Activated naive CD4-positive, alpha-beta T cell treated with anti-CD3 and anti-CD28 coated beads for 36 hours (primary cell): ENCODE measurements at regions not wholly inside any gene's neighbourhood (a gene's known extent, or its start where the extent isn't known, plus 50 kb on each side); places are given as distances from the start of the nearest gene placed in this dataset.

ENCODE experiments used
- CTCF ChIA-PET: fragments of 350-600 bp; sonication (Branson Sonifier 250); formaldehyde crosslinking; loops from one replicate; lab custom pipeline; 2021; ENCODE audit warnings: antibody characterized with exemption; lab: Charles Lee
- DNase-seq: peaks from one replicate; pipeline ENCODE4 v3.0.0-alpha.2; 2020
- H3K27ac Mint-ChIP-seq: one replicate; pipeline ENCODE4 v1.8.0; 2021; ENCODE audit warnings: mild to moderate bottlenecking, mixed read lengths
- H3K27me3 Mint-ChIP-seq: one replicate; pipeline ENCODE4 v1.8.0; 2021; ENCODE audit warnings: low read depth, mixed read lengths
- H3K36me3 Mint-ChIP-seq: one replicate; pipeline ENCODE4 v1.8.0; 2021; ENCODE audit warnings: low read depth, mixed read lengths
- H3K4me1 Mint-ChIP-seq: one replicate; pipeline ENCODE4 v1.8.0; 2021; ENCODE audit warnings: low read depth, mixed read lengths
- H3K4me3 Mint-ChIP-seq: one replicate; pipeline ENCODE4 v1.8.0; 2021; ENCODE audit warnings: mild to moderate bottlenecking, moderate library complexity, mixed read lengths
- H3K9me3 Mint-ChIP-seq: one replicate; pipeline ENCODE4 v1.8.0; 2021; ENCODE audit warnings: mixed read lengths
- intact Hi-C: fragments of 100-400 bp; cut with micrococcal nuclease; formaldehyde crosslinking; loops from one replicate; pipeline ENCODE4 v1.15.1; 2023

DNA sequence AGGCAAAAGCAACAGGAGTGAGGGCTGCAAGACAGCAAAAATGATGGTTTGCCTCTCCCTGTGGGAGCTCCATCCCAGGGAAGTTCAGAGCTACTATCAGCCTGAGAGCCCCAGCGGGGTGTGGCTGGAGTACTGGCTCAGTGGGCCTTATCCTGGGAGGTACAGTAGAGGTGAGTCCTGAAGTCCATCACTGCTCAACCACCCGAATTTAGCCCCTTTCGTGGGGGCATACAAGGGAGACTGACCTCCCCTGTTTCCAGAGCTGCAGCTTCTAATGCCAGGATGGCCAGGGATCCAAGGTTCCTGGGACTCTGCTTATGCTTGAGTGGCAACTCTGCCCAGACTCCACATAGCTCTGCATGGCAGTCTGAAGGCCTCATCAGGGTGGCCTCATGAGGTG lies 617.8 kb downstream of the MMUT start:
- CTCF ChIA-PET: no interaction called here
- no peak overlapping the region for H3K4me3 Mint-ChIP-seq
- H3K27ac Mint-ChIP-seq: no peak overlapping the region
- H3K4me1 Mint-ChIP-seq: no peaks in the 10 kb centered on the region
- H3K27me3 Mint-ChIP-seq: no peaks in the 10 kb centered on the region
- intact Hi-C loops: no loop called here
- no peak for DNase-seq
- peaks cover 25% of the 10 kb centered on the region for H3K9me3 Mint-ChIP-seq
- H3K36me3 Mint-ChIP-seq: no peaks in the 10 kb centered on the region

- Mint-ChIP-seq H3K27me3 (no peaks in the 10 kb centered on the region), H3K27ac (no peak overlapping the region), H3K4me3 (no peak overlapping the region), H3K9me3 (peaks cover 27% of the 10 kb centered on the region), H3K36me3 (no peaks in the 10 kb centered on the region), H3K4me1 (no peaks in the 10 kb centered on the region)
- DNase-seq: no peak
- CTCF ChIA-PET: no interaction called here
- intact Hi-C loops: no loop called here
Measured at GRCh38 chr6:48844696-48845095, 618.4 kb downstream of the MMUT start.

DNA sequence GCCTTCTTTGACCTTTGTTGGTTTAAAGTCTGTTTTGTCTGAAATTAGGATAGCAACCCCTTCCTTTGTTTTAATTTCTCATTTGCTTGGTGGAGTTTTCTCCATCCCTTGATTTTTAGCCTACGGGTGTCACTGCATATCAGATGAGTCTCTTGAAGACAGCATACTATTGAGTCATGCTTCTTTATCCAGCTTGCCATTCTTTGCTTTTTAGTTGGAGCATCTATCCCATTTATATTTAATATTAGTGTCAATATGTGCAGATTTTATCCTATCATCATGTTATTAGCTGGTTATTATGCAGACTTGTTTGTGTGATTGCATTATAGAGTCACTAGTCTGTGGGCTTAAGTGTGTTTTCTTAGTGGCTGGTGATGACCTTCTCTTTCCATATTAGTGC lies 622.2 kb downstream of the MMUT start:
- H3K27me3 Mint-ChIP-seq: no peaks in the 10 kb centered on the region
- no peak for DNase-seq
- CTCF ChIA-PET: interaction anchor here (0.6 kb wide), 1 partner anchor 112 kb away, joined by 3 read pairs; no protein-coding TSS in a partner anchor
- intact Hi-C loops: no loop called here
- peaks cover 21% of the 10 kb centered on the region for H3K9me3 Mint-ChIP-seq
- H3K4me1 Mint-ChIP-seq: no peaks in the 10 kb centered on the region
- H3K36me3 Mint-ChIP-seq: no peaks in the 10 kb centered on the region
- H3K4me3 Mint-ChIP-seq: no peak overlapping the region
- no peak overlapping the region for H3K27ac Mint-ChIP-seq

DNA sequence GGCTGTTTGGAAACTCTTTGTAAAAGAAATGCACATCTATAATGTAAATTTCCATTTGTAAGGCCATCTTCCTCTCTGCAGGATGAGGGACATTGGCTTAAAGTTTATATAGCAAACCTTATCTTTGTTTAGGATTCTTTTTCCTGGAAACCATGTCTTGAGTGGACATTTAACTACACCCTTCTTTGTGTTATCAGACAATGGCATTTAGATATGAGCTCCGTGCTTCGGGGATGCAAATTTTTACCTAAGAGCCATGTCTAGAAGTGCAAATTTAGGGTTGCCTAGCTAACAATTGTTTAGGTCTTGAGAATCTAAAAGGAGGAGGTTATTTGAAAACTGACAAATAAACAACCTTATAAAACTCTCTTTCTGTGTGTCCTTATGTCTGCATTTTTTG lies 623.8 kb downstream of the MMUT start:
- no peak overlapping the region for H3K27ac Mint-ChIP-seq
- CTCF ChIA-PET: interaction anchor here (0.6 kb wide), 1 partner anchor 260 kb away, joined by 4 read pairs; no protein-coding TSS in a partner anchor
- no peak overlapping the region for H3K4me3 Mint-ChIP-seq
- H3K27me3 Mint-ChIP-seq: no peaks in the 10 kb centered on the region
- H3K4me1 Mint-ChIP-seq: no peaks in the 10 kb centered on the region
- intact Hi-C loops: no loop called here
- DNase-seq: no peak
- no peaks in the 10 kb centered on the region for H3K36me3 Mint-ChIP-seq
- H3K9me3 Mint-ChIP-seq: peaks cover 21% of the 10 kb centered on the region

- DNase-seq: no peak
- CTCF ChIA-PET: no interaction called here
- H3K27me3 Mint-ChIP-seq: no peaks in the 10 kb centered on the region
- H3K9me3 Mint-ChIP-seq: peaks cover 21% of the 10 kb centered on the region
- no peaks in the 10 kb centered on the region for H3K36me3 Mint-ChIP-seq
- intact Hi-C loops: no loop called here
- no peaks in the 10 kb centered on the region for H3K4me1 Mint-ChIP-seq
- no peak overlapping the region for H3K27ac Mint-ChIP-seq
- no peak overlapping the region for H3K4me3 Mint-ChIP-seq
Measured at GRCh38 chr6:48837744-48838143, 625.3 kb downstream of the MMUT start.

- Mint-ChIP-seq H3K9me3 (peaks cover 8% of the 10 kb centered on the region), H3K36me3 (no peaks in the 10 kb centered on the region), H3K27me3 (no peaks in the 10 kb centered on the region), H3K27ac (no peak overlapping the region), H3K4me3 (no peak overlapping the region), H3K4me1 (no peaks in the 10 kb centered on the region)
- CTCF ChIA-PET: no interaction called here
- intact Hi-C loops: no loop called here
- no peak for DNase-seq
Measured at GRCh38 chr6:48835421-48835958, 627.6 kb downstream of the MMUT start.

GRCh38 chr6:48834706-48835105 lies 628.3 kb downstream of the MMUT start:
- Mint-ChIP-seq H3K4me3 (no peak overlapping the region), H3K9me3 (peaks cover 4% of the 10 kb centered on the region), H3K36me3 (no peaks in the 10 kb centered on the region), H3K27me3 (no peaks in the 10 kb centered on the region), H3K27ac (no peak overlapping the region), H3K4me1 (no peaks in the 10 kb centered on the region)
- intact Hi-C loops: no loop called here
- CTCF ChIA-PET: no interaction called here
- no peak for DNase-seq

DNA sequence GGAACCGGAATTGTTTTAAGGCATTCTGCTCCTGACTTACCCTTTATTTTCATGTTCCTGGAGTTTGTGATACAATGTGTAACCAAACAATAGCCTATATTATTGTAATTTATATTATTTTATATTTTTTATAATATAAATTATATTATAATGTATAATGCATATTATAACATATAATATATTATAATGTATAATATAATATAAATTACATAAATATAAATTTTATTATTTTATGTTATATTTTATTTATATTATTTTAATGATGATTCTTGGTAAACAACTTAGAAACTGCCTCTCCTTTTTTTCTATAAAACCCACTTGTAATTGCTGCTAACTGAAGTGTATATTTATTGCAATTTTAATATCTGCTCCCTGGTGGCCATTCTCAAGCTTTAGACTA lies 629.1 kb downstream of the MMUT start:
- Mint-ChIP-seq H3K4me1 (no peaks in the 10 kb centered on the region), H3K36me3 (no peaks in the 10 kb centered on the region), H3K27me3 (no peaks in the 10 kb centered on the region), H3K4me3 (no peak overlapping the region), H3K9me3 (peaks cover 4% of the 10 kb centered on the region), H3K27ac (no peak overlapping the region)
- intact Hi-C loops: no loop called here
- CTCF ChIA-PET: no interaction called here
- no peak for DNase-seq

DNA sequence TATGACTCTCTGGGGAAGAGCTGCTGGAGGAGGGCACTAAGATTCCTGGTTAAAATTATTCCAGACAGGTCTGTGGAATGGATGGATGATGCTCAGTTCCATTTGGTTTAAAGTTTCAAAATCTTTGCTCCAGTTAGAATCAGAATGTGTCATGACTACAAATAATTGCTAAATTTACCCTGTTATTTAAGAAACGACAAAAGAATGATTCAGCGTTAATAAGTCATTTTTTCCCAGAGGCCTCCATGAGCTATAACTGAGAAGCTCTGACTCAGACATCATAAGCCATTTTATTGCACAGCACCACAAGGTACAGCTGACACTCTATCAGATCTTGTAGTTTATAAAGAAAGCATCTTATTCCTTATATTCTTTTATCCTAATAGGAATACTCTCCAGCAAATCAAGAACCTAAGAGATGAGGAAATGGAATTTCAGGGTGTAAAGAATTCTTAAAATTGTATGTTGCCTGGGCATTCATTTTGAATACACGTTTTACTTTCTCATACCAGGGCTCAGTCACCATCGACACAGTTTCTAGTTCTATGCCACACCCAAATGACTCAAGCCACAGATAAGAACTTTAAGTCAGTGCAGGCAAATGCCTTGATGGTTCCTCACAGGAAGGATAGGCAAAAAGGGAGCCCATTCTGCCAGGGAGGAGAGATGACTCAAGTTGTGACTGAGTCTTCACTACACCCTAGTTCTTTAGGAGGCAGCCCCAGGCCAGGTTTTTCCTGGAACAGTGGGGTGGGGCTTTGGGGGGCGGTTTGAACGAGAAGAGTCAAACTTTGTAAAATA lies 636.0 kb downstream of the MMUT start:
- no peaks in the 10 kb centered on the region for H3K27me3 Mint-ChIP-seq
- peaks cover 4% of the 10 kb centered on the region for H3K9me3 Mint-ChIP-seq
- H3K27ac Mint-ChIP-seq: no peak overlapping the region
- H3K4me3 Mint-ChIP-seq: no peak overlapping the region
- CTCF ChIA-PET: no interaction called here
- H3K36me3 Mint-ChIP-seq: no peaks in the 10 kb centered on the region
- no peak for DNase-seq
- intact Hi-C loops: no loop called here
- H3K4me1 Mint-ChIP-seq: no peaks in the 10 kb centered on the region

- intact Hi-C loops: no loop called here
- Mint-ChIP-seq H3K27me3 (no peaks in the 10 kb centered on the region), H3K27ac (no peak overlapping the region), H3K4me1 (no peaks in the 10 kb centered on the region), H3K9me3 (peaks cover 6% of the 10 kb centered on the region), H3K4me3 (no peak overlapping the region), H3K36me3 (no peaks in the 10 kb centered on the region)
- no peak for DNase-seq
- CTCF ChIA-PET: no interaction called here
Measured at GRCh38 chr6:48826152-48826515, 636.9 kb downstream of the MMUT start.

DNA sequence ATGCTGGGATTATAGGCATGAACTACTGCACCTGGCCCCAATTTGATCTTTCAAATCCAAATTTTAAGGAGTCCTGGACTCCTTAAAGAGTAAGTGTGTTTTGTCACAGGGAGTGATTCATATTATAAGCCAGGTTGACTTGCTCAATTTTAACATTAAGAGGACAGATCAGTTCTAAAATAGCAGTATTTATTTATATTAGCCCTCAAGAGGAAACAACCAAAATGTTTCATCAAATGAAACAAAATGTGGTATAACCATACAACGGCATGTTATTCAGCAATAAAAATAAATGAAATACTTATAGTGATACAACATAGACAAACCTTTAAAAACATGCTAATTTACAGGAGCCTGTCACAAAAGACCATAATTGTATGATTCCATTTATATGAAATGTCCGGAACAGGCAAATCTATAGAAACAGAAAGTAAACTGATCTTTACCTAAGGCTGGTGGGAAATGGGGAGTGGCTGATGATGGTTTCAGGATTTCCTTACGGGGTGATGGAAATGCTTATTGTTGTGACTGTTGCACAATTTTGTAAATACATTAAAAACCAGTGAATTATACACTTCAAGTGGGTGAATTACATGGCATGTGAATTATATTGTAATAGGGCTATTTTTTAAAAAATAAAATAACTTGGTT lies 637.4 kb downstream of the MMUT start:
- CTCF ChIA-PET: no interaction called here
- no peak overlapping the region for H3K27ac Mint-ChIP-seq

GRCh38 chr6:48818052-48818412 lies 645.0 kb downstream of the MMUT start:
- no peaks in the 10 kb centered on the region for H3K4me1 Mint-ChIP-seq
- no peaks in the 10 kb centered on the region for H3K36me3 Mint-ChIP-seq
- no peak overlapping the region for H3K27ac Mint-ChIP-seq
- CTCF ChIA-PET: no interaction called here
- DNase-seq: no peak
- intact Hi-C loops: no loop called here
- H3K9me3 Mint-ChIP-seq: peaks cover 6% of the 10 kb centered on the region
- no peaks in the 10 kb centered on the region for H3K27me3 Mint-ChIP-seq
- H3K4me3 Mint-ChIP-seq: no peak overlapping the region

More for the DNA sequence above, 637.4 kb downstream of the MMUT start:
- no peak for DNase-seq
- Mint-ChIP-seq H3K36me3 (no peaks in the 10 kb centered on the region), H3K27me3 (no peaks in the 10 kb centered on the region), H3K4me3 (no peak overlapping the region), H3K4me1 (no peaks in the 10 kb centered on the region), H3K9me3 (peaks cover 6% of the 10 kb centered on the region)
- intact Hi-C loops: no loop called here
